ENCODE measurements at regions not wholly inside any gene's neighbourhood (a gene's known extent, or its start where the extent isn't known, plus 50 kb on each side); places are given as distances from the start of the nearest gene placed in this dataset.

DNA sequence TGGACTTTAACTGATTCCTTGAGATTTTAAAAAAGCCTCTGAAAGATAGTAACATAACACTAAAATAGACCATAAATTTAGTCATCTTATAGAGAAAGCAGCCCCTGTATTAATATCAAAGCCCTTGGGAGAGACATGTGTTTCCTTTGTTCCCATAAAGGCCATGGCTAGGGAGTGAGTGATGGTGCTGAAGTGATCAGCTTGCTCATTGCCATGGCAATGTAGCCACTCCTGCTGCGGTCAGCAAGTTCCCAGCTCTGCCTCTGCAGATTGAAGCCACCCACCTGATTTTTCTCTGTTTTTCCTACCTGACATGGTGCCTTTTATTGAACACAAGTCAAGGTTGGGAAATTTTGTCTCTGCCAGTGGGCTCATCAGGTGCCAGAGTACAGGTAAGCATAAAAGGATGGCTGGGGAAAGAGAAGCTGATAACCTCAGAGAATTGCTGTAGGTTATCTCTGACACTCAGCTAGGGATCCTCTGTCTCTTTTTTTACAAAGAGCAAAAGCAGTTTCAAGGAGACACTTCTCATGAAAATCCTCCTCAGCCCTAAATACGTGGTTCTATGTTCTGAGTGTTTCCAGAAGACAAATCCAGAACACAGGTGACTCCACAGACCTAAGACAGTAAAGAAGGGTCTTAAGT is 296.3 kb upstream of the NMUR2 start:
- H3K9me3 ChIP-seq, result no peaks in the 10 kb centered on the region
- no peak overlapping the region for H3K27ac ChIP-seq
- H3K36me3 ChIP-seq, result no peaks in the 10 kb centered on the region
- no peak overlapping the region for H3K4me3 ChIP-seq
- H3K27me3 ChIP-seq, result no peaks in the 10 kb centered on the region
- intact Hi-C loops (cut with DNase I), result no loop called here
- TF ChIP-seq, protein P1, sequence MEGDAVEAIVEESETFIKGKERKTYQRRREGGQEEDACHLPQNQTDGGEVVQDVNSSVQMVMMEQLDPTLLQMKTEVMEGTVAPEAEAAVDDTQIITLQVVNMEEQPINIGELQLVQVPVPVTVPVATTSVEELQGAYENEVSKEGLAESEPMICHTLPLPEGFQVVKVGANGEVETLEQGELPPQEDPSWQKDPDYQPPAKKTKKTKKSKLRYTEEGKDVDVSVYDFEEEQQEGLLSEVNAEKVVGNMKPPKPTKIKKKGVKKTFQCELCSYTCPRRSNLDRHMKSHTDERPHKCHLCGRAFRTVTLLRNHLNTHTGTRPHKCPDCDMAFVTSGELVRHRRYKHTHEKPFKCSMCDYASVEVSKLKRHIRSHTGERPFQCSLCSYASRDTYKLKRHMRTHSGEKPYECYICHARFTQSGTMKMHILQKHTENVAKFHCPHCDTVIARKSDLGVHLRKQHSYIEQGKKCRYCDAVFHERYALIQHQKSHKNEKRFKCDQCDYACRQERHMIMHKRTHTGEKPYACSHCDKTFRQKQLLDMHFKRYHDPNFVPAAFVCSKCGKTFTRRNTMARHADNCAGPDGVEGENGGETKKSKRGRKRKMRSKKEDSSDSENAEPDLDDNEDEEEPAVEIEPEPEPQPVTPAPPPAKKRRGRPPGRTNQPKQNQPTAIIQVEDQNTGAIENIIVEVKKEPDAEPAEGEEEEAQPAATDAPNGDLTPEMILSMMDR (IDR thresholded peaks at IDR 0.05), result no peak
- H3K9ac ChIP-seq (ENCODE audit: low read depth in 2 of 2, low read length in 2 of 2), result no peak overlapping the region
- H3K4me1 ChIP-seq, result no peaks in the 10 kb centered on the region
- DNase-seq, result no peak

DNA sequence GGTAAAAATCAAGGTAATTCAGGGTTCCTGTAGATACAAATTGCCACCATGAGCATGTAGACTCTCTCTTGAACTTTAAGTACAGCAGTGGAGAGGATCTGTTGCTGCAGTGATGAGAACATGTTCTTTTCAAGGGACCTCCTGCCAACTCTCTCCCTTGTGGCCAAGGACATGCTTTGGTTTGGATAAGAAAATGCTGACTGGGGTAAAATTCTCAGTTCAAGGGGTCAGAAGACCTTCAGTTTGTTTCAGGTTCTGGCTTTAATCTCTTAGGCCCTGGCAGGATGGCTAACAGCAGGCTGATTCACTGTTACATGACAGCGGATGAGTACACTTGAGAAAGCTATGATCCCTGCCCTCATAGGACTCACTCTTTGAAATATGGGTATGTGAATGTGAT is 299.2 kb upstream of the NMUR2 start:
- TF ChIP-seq, protein P1 (IDR thresholded peaks at IDR 0.05), result no peak
- DNase-seq, result no peak
- no peaks in the 10 kb centered on the region for H3K27me3 ChIP-seq
- H3K9me3 ChIP-seq, result no peaks in the 10 kb centered on the region
- H3K9ac ChIP-seq (ENCODE audit: low read depth in 2 of 2, low read length in 2 of 2), result no peak overlapping the region
- intact Hi-C loops (cut with DNase I), result no loop called here
- no peaks in the 10 kb centered on the region for H3K36me3 ChIP-seq
- no peaks in the 10 kb centered on the region for H3K4me1 ChIP-seq
- no peak overlapping the region for H3K4me3 ChIP-seq
- no peak overlapping the region for H3K27ac ChIP-seq

DNA sequence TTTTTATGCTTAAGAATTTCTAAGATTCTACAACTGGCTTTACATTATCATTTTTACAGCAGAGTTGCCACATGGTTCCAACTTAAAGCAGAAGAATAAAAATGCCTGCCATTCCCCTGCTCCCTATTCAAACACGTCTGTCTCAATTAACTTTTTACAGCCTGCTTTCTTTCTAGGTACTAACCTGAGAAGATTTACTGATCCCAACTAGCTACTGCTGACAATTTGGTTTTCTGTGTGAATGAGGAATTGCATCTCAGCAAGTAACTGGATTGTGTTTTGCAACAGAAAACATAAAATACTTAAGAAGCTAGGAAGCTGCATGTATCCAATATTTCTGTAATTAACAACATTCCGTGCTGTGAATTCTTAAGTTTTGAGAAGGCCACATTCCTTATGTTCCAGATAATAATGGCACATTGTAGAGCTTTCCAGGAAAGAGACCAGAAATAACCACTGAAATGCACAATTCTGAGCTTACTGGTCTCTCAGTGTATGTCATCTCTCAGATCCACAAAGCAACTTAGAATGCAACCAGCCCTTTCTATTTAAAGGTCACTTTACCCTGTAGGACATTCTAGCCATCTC is 306.8 kb upstream of the NMUR2 start:
- intact Hi-C loops (cut with DNase I), result no loop called here
- Histone ChIP-seq H3K36me3 (no peaks in the 10 kb centered on the region), H3K27ac (no peak overlapping the region), H3K4me3 (no peak overlapping the region), H3K4me1 (no peaks in the 10 kb centered on the region), H3K9ac (ENCODE audit: low read depth in 2 of 2, low read length in 2 of 2) (no peak overlapping the region), H3K9me3 (no peaks in the 10 kb centered on the region), H3K27me3 (no peaks in the 10 kb centered on the region)
- DNase-seq, result no peak
- TF ChIP-seq, protein P1 (IDR thresholded peaks at IDR 0.05), result no peak

DNA sequence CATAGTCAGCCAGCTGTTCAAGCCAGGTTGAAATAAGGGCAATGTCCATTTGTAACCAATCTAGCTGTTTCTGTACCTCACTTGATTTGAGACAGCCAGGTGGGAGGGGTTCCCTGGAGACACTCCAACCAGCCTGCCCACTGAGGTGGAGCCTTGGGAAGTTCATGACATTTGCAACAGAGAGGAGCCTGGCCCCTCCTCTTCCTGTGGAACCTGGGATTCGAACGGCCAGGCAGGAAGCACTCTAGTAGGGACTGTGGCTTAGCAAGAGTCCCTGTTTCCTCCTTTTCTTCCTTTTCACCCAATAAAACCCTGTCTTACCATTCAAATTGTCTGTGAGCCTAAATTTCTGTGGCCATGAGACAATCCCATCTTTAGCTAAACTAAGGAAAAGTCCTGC is 312.3 kb upstream of the NMUR2 start:
- Histone ChIP-seq H3K9ac (ENCODE audit: low read depth in 2 of 2, low read length in 2 of 2) (no peak overlapping the region), H3K27me3 (no peaks in the 10 kb centered on the region), H3K27ac (no peak overlapping the region), H3K9me3 (no peaks in the 10 kb centered on the region), H3K36me3 (no peaks in the 10 kb centered on the region), H3K4me1 (no peaks in the 10 kb centered on the region), H3K4me3 (no peak overlapping the region)
- TF ChIP-seq, protein P1 (IDR thresholded peaks at IDR 0.05), result no peak
- intact Hi-C loops (cut with DNase I), result no loop called here
- DNase-seq, result no peak

DNA sequence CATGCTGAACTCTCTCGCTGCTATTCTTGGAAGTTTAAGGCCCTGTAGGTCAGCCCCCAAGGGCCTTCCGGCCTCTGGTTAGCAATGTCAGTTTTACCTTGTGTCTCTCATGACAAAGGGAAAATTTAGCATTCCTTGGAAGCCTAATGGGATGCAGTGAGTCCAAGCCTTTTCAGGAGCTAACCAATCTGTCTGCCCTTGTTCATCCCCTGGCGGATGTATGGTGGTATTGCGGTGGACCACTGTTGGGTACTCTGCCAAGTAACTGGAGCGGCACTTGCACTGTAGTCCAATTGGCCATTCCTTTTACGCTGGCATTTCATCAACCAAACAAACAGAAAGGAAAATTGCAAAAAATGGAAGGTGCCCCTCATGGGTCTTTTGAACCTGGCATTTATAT is 318.4 kb upstream of the NMUR2 start:
- Histone ChIP-seq H3K9me3 (no peaks in the 10 kb centered on the region), H3K36me3 (no peaks in the 10 kb centered on the region), H3K27ac (no peak overlapping the region), H3K4me3 (no peak overlapping the region), H3K4me1 (no peaks in the 10 kb centered on the region), H3K27me3 (no peaks in the 10 kb centered on the region), H3K9ac (ENCODE audit: low read depth in 2 of 2, low read length in 2 of 2) (no peak overlapping the region)
- intact Hi-C loops (cut with DNase I), result no loop called here
- no peak for DNase-seq
- TF ChIP-seq, protein P1 (IDR thresholded peaks at IDR 0.05), result no peak

Data from colonic mucosa (tissue), 4 donors.